ENCODE measurements at regions not wholly inside any gene's neighbourhood (a gene's known extent, or its start where the extent isn't known, plus 50 kb on each side); places are given as distances from the start of the nearest gene placed in this dataset.
"Not testable (repeated sequence)": the region's sequence is repeated elsewhere in the genome, so short reads cannot be mapped to it uniquely, and the experiment has no call there.

DNA sequence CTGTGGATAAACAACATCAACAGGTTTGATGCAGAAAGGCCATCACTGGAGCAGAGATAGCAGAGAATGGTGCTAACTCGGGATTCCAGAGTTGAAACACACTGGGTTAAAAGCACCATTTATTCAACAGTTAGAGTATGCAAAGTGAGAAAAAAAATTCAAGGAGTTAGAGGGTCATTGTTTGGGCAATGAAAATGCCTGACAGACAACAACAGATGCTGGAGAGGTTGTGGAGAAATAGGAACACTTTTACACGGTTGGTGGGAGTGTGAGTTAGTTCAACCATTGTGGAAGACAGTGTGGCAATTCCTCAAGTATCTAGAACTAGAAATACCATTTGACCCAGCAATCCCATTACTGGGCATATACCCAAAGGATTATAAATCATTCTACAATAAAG, 77.4 kb upstream of the SEMA3C start:
- DNase-seq (ENCODE audit: low read depth in 2 of 2): not testable (repeated sequence)

DNA sequence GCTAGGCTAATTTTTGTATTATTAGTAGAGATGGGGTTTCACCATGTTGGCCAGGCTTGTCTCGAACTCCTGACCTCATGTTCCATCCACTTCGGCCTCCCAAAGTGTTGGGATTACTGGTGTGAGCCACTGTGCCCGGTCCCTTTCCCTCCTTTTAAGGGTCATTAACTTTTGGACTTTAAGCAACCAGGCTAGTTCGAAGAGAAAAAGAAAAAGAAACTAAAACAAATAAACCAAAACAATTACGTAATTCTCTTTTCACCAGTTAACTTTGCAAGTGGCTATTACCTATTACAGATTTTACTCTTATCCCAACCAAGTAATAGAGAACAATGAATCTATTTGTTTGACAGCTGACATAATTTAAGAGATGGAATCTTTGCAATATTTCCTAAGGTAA, 72.8 kb upstream of the SEMA3C start:
- DNase-seq (ENCODE audit: low read depth in 2 of 2): no peak

GRCh38 chr7:80984619-80985018, 65.8 kb upstream of the SEMA3C start:
- no peak for DNase-seq (ENCODE audit: low read depth in 2 of 2)

DNA sequence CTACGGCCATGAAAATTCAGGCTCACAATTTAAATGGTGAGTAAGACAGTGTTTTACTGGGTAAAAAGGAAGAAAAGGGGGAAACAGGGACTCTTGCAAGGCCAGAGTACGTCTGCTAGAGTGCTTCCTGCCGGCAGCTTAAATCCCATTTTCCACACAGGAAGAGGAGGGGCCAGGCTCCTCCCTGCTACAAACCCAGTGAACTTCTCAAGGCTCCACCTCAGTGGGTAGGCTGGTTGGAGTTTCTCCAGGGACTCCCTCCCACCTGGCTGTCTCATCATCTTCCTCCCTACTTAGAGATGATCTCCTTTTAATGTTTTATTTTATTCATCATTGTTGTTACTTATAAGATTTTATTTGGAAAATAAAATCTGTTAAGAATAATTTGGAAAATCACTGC, 62.6 kb upstream of the SEMA3C start:
- DNase-seq (ENCODE audit: low read depth in 2 of 2): no peak

DNA sequence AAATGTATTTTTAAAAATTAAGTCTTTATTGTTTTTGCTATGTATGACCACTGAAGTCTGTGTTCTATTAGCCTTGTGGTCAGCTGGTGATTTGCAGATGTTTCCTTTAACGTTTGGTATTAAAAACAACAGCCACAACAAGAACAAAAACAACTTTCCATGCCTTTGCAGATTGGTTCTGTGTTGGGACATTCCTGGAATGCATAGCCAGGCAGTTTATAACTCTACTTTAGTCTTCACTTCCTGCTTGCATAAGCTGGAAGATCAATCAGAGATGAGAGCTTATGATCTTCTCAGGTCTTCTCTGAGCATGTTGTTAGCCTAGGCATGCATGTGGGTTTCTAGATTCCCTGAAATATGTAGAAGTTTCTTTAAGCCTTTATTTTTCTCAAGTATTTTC, 58.9 kb upstream of the SEMA3C start:
- DNase-seq (ENCODE audit: low read depth in 2 of 2): no peak

DNA sequence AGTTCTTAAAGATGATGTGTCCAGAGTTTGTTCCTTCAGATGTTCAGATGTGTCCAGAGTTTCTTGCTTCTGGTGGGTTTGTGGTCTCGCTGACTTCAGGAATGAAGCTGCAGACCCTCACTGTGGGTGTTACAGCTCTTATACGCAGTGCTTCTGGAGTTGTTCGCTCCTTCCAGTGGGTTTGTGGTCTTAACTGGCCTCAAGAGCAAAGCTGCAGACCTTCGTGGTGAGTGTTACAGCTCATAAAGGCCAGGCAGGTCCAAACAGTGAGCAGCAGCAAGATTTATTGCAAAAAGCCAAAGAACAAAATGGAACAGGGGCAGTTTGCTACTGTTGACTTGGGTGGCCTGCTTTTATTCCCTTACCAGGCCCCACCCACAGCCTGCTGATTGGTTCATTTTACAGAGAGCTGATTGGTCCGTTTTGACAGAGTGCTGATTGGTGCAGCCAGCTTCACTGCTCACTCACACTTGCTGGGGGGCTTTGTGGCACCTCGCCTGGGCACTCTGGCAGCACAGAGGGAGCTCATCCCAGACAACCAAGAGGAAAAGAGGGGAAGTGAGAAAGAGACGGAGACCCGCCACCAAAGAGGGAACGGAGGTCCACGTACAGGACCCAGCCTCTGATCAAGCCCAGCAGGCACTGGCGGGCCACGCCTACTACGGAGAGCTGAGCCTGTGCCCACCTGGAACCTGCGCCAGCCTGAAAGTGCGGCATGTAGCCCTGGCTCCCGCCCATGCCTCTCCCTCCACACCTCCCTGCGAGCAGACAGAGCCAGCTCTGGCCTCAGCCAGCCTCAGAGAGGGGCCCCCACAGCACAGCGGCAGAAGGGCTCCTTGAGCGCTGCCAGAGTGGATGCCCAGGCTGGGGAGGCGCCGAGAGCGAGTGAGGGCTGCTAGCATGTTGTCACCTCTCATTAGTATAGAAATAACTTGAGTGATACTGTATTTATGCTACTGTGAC, 55.8 kb upstream of the SEMA3C start:
- DNase-seq (ENCODE audit: low read depth in 2 of 2): no peak

DNA sequence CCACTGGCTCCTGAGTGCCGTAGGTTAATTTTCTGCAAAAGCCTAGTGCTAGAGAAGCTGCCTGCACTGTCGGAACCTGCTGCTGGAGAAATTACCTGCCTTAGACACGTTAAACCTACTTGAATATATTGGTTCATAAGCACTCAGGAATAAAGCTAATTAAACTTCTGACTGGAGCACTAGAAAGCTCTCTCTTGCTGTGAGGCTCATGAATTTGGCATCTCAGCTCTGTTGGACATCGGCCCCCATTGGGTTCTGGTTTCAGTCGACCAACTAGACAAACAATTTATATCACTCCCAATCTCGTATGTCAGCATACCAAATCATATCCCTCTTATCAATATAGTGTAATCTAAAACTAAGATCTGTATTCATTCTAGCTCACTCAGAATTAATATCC, 52.4 kb upstream of the SEMA3C start:
- no peak for DNase-seq (ENCODE audit: low read depth in 2 of 2)

Measured in stimulated activated CD4-positive, alpha-beta T cell treated with anti-CD3 and anti-CD28 coated beads, Interleukin-15, amount 100 ng/mL, for 48 hours (primary cell).